Mesenchymal stem cell (in vitro differentiated cells and primary cell): ENCODE measurements at regions not wholly inside any gene's neighbourhood (a gene's known extent, or its start where the extent isn't known, plus 50 kb on each side); places are given as distances from the start of the nearest gene placed in this dataset.

Experiments used
- DNase-seq: peaks from one replicate; pipeline ENCODE4 v3.0.0-alpha.2; 2013
- H2AFZ ChIP-seq: one replicate; pipeline ENCODE4 v1.6.1; 2013; ENCODE audit warnings: low read depth, mild to moderate bottlenecking, control low read depth, inconsistent platforms, low read length, moderate library complexity
- H2AK5ac ChIP-seq: 2 replicates; pipeline ENCODE4 v1.6.1; 2013; ENCODE audit warnings: low read length, moderate library complexity, mild to moderate bottlenecking, inconsistent platforms; ENCODE audit not compliant: severe bottlenecking
- H2BK120ac ChIP-seq: one replicate; pipeline ENCODE4 v1.6.1; 2013; ENCODE audit warnings: low read depth, mild to moderate bottlenecking, inconsistent platforms, low read length, moderate library complexity
- H2BK12ac ChIP-seq, 2 experiments: one replicate each; pipeline ENCODE4 v1.6.1; 2013; ENCODE audit warnings: inconsistent platforms in 2 of 2, low read length in 2 of 2, mild to moderate bottlenecking in 2 of 2, moderate library complexity in 2 of 2, control low read depth in 1 of 2
- H2BK15ac ChIP-seq: one replicate; pipeline ENCODE4 v1.6.1; 2013; ENCODE audit warnings: mild to moderate bottlenecking, low read depth, inconsistent platforms; ENCODE audit not compliant: poor library complexity, severe bottlenecking
- H2BK5ac ChIP-seq: 2 replicates; pipeline ENCODE4 v1.6.1; 2013; ENCODE audit warnings: low read depth, mild to moderate bottlenecking, low read length, control low read depth, inconsistent platforms; ENCODE audit not compliant: poor library complexity, severe bottlenecking
- H3K14ac ChIP-seq, 2 experiments: one replicate each; pipeline ENCODE4 v1.6.1; 2013; ENCODE audit warnings: inconsistent platforms in 2 of 2, low read length in 2 of 2, control low read depth in 1 of 2, mild to moderate bottlenecking in 1 of 2, moderate library complexity in 1 of 2
- H3K18ac ChIP-seq, 2 experiments: one replicate each; pipeline ENCODE4 v1.6.1; 2013; ENCODE audit warnings: inconsistent platforms in 2 of 2, low read length in 2 of 2, control low read depth in 1 of 2, low read depth in 1 of 2, mild to moderate bottlenecking in 1 of 2
- H3K23ac ChIP-seq, 2 experiments: one replicate each; pipeline ENCODE4 v1.6.1; 2013; ENCODE audit warnings: inconsistent platforms in 2 of 2, low read length in 2 of 2, mild to moderate bottlenecking in 2 of 2, moderate library complexity in 2 of 2, control low read depth in 1 of 2
- H3K27ac ChIP-seq: 2 replicates; pipeline ENCODE4 v1.5.1; 2013; ENCODE audit warnings: mild to moderate bottlenecking, moderate library complexity, low read length, control low read depth, inconsistent platforms; ENCODE audit not compliant: poor library complexity, severe bottlenecking
- H3K27me3 ChIP-seq, 2 experiments: 2 replicates each; pipeline versions ENCODE4 v1.6.1 to v1.7.0; 2013; ENCODE audit warnings: low read length in 2 of 2, mild to moderate bottlenecking in 2 of 2, moderate library complexity in 2 of 2, control low read depth in 1 of 2, inconsistent platforms in 1 of 2; ENCODE audit not compliant: control insufficient read depth in 1 of 2, insufficient read depth in 1 of 2
- H3K36me3 ChIP-seq, 2 experiments: 2 replicates each; pipeline versions ENCODE4 v1.6.1 to v1.7.0; 2013; ENCODE audit warnings: low read length in 2 of 2, control low read depth in 1 of 2, inconsistent platforms in 1 of 2, low read depth in 1 of 2, mild to moderate bottlenecking in 1 of 2; ENCODE audit not compliant: insufficient read depth in 2 of 2, control insufficient read depth in 1 of 2
- H3K4ac ChIP-seq, 2 experiments: one replicate each; pipeline ENCODE4 v1.6.1; 2013; ENCODE audit warnings: inconsistent platforms in 2 of 2, low read length in 2 of 2, mild to moderate bottlenecking in 2 of 2, moderate library complexity in 2 of 2, control low read depth in 1 of 2, low read depth in 1 of 2
- H3K4me1 ChIP-seq: 2 replicates; pipeline ENCODE4 v1.6.1; 2013; ENCODE audit warnings: low read depth, low read length, control low read depth; ENCODE audit not compliant: control insufficient read depth, insufficient read depth
- H3K4me2 ChIP-seq: 2 replicates; pipeline ENCODE4 v1.6.1; 2013; ENCODE audit warnings: low read length, mild to moderate bottlenecking, inconsistent platforms; ENCODE audit not compliant: poor library complexity, severe bottlenecking
- H3K4me3 ChIP-seq, 2 experiments: 2 replicates each; pipeline versions ENCODE4 v1.5.1 to v1.7.0; 2013; ENCODE audit warnings: low read length in 2 of 2, mild to moderate bottlenecking in 2 of 2, control low read depth in 1 of 2, low read depth in 1 of 2; ENCODE audit not compliant: insufficient read depth in 1 of 2
- H3K79me1 ChIP-seq: replicated peaks from 2 replicates; pipeline ENCODE4 v1.6.1; 2013; ENCODE audit warnings: mild to moderate bottlenecking, control low read depth, low read length, inconsistent platforms; ENCODE audit not compliant: poor library complexity, severe bottlenecking
- H3K9ac ChIP-seq: 2 replicates; pipeline ENCODE4 v1.7.0; 2013; ENCODE audit warnings: mild to moderate bottlenecking, low read length, moderate library complexity
- H3K9me3 ChIP-seq: 2 replicates; pipeline ENCODE4 v1.7.0; 2013; ENCODE audit warnings: mild to moderate bottlenecking, low read length; ENCODE audit not compliant: control insufficient read depth
- H4K8ac ChIP-seq: one replicate; pipeline ENCODE4 v1.6.1; 2013; ENCODE audit warnings: inconsistent platforms, mild to moderate bottlenecking, low read length, moderate library complexity
- H4K91ac ChIP-seq: one replicate; pipeline ENCODE4 v1.6.1; 2013; ENCODE audit warnings: mild to moderate bottlenecking, low read length, inconsistent platforms
- WGBS: methylation state at CpG from one replicate; pipeline ENCODE4 v1.1.7; 2013; ENCODE audit warnings: mixed read lengths; 5-methylcytosine and 5-hydroxymethylcytosine counted together

DNA sequence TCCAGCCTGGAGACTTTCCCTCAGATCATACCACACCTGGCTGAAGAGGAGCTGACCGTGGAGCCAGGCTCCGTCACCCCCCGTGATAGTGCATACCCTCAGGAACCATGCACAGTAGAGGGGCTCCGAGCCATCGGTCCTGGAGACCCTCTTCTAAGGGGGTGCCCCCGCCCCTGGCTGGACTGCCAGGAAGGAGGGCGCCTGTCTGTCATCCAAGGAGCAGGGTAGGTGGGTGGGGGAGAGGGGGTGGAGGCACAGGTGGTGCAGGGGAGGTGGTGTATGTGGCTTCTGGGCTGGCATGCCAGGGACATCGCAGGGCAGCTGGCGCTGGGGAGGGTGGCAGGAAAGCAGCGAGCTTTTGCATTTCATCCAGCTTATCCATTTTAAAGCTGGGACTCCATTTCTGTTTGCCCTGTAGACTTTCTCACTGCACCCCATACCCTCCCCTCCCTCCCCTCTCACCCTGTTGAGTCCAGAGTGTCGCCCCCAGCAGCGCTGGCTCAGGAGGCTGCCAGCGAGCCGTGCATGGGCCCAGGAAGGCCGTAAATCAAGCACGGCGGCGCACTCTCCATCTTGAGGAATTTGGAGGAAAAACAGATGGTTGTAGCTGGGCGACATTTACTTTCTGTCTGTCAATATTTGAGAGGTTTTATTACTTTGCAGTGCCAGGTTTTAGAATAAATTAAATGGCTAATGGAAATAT, 56.2 kb upstream of the HS6ST1 start:
- H3K4me3 ChIP-seq = no peak overlapping the region
- no peak for DNase-seq

DNA sequence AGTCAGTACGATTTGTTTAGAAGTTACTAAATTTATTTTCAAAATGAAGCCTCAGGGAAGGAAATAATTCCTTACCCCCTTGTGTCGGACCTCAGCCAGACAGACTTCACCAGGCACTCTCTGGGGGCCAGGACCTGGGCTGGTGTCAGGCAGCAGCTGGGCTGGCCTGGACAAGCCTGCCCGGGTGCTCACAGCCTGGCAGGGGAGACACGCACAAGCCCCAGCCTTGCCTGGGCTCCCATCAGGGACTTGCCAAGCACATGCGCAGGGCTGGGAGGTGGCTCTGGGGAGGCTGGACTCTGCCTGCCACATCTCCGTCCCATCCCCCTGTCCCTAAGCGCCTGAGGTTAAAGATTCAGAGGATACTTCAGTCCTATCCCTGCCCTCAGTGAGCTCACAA, 56.8 kb upstream of the HS6ST1 start:
- Histone ChIP-seq H3K4me3 (no peak overlapping the region), H3K27me3 (no peaks in the 10 kb centered on the region), H3K23ac (no peak overlapping the region), H3K27ac (peak overlapping the region; percentile 32), H2BK15ac (no peak overlapping the region), H3K9ac (no peak overlapping the region), H3K4me2 (no peak overlapping the region), H4K8ac (peak overlapping the region; percentile 97), H3K14ac (no peak overlapping the region), H3K18ac (peak overlapping the region; percentile 95 to 98), H2AFZ (peak overlapping the region; percentile 21), H3K4me1 (peaks cover 46% of the 10 kb centered on the region), H2BK5ac (no peak overlapping the region), H2AK5ac (peak overlapping the region; percentile 92), H3K4ac (peak overlapping the region; percentile 79 to 93), H3K36me3 (no peaks in the 10 kb centered on the region), H4K91ac (peak overlapping the region; percentile 99), H3K79me1 (no peaks in the 10 kb centered on the region), H2BK120ac (peak overlapping the region; percentile 92), H3K9me3 (no peaks in the 10 kb centered on the region), H2BK12ac (peak overlapping the region; percentile 97 to 99)
- whole genome bisulfite sequencing = 66% methylated on average over 6 of the region's 7 CpGs
- DNase-seq = no peak

More for the DNA sequence above, 56.2 kb upstream of the HS6ST1 start:
- no peak overlapping the region for H3K23ac ChIP-seq
- H2BK120ac ChIP-seq = peak overlapping the region; percentile 98
- H3K79me1 ChIP-seq = no peaks in the 10 kb centered on the region
- no peak overlapping the region for H3K4me2 ChIP-seq
- H3K9ac ChIP-seq = no peak overlapping the region
- peak overlapping the region; percentile 93 for H2AK5ac ChIP-seq
- H3K27ac ChIP-seq = peak overlapping the region; percentile 44
- H2AFZ ChIP-seq = no peak overlapping the region
- peak overlapping the region; percentile 83 for H2BK15ac ChIP-seq
- H2BK5ac ChIP-seq = peak overlapping the region; percentile 3
- peak overlapping the region; percentile 93 for H4K8ac ChIP-seq
- peak overlapping the region; percentile 97 to 98 for H2BK12ac ChIP-seq
- H3K18ac ChIP-seq = peak overlapping the region; percentile 94
- peak overlapping the region; percentile 69 to 88 for H3K4ac ChIP-seq
- H3K9me3 ChIP-seq = no peaks in the 10 kb centered on the region
- no peaks in the 10 kb centered on the region for H3K27me3 ChIP-seq
- H4K91ac ChIP-seq = peak overlapping the region; percentile 99
- WGBS = 47% methylated on average over 18 of the region's 19 CpGs
- H3K36me3 ChIP-seq = no peaks in the 10 kb centered on the region
- peak overlapping the region in 1 of 2 experiments; percentile 49 for H3K14ac ChIP-seq
- H3K4me1 ChIP-seq = peaks cover 47% of the 10 kb centered on the region

DNA sequence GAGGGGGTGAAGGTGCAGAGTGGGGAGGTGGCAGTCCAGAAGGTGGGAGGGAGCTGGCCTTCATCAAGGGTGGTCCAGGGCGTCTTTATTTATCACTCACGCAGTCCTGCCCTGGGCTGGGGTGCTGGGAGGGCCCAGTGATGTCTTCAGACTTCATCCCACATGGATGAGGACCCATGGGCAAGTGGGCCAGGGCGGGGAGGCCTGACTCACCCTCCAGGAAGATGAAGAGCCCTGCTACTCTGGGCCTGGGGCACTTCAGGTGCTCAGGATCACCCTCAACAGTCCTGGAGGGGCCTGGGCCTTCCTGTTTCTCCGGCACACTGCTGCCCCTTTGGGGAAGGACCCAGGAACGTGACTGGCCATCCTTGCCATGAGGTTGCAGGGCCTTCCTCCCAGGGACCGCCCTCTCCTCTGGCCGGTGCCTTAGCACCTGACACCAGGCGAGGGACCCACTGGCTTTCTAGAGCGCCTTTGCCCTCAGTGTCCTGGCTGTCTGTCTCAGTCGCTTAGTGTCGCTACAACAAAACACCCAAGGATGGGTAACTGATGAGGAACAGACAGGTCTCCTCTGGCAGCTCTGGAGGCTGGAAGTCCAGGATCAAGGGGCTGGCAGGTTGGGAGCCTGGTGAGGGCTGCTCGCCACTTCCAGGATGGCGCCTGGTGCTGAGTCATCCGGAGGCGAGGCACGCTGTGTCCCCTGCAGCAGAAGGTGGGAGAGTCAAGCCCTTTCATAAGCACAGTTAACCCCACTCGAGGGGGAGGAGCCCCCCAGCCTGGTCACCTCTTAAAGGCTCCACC, 57.8 kb upstream of the HS6ST1 start:
- 80% methylated on average over 17 of the region's 17 CpGs for WGBS
- Histone ChIP-seq H2BK5ac (no peak overlapping the region), H3K18ac (peak overlapping the region; percentile 79 to 98), H4K91ac (peak overlapping the region; percentile 88), H2AK5ac (peak overlapping the region; percentile 32), H3K23ac (no peak overlapping the region), H3K27me3 (peaks cover 0 to 5% of the 10 kb centered on the region in 2 experiments), H2BK120ac (peak overlapping the region; percentile 92), H3K9ac (no peak overlapping the region), H3K27ac (no peak overlapping the region), H2AFZ (no peak overlapping the region), H3K79me1 (no peaks in the 10 kb centered on the region), H3K4me2 (no peak overlapping the region), H2BK12ac (peak overlapping the region; percentile 81 to 96), H3K4ac (peak overlapping the region; percentile 61 to 64), H3K4me1 (peaks cover 49% of the 10 kb centered on the region), H3K36me3 (no peaks in the 10 kb centered on the region), H3K14ac (no peak overlapping the region), H3K9me3 (no peaks in the 10 kb centered on the region), H2BK15ac (peak overlapping the region; percentile 13), H3K4me3 (no peak overlapping the region), H4K8ac (peak overlapping the region; percentile 66)
- DNase-seq = no peak
